ENCODE measurements at regions not wholly inside any gene's neighbourhood (a gene's known extent, or its start where the extent isn't known, plus 50 kb on each side); places are given as distances from the start of the nearest gene placed in this dataset.

DNA sequence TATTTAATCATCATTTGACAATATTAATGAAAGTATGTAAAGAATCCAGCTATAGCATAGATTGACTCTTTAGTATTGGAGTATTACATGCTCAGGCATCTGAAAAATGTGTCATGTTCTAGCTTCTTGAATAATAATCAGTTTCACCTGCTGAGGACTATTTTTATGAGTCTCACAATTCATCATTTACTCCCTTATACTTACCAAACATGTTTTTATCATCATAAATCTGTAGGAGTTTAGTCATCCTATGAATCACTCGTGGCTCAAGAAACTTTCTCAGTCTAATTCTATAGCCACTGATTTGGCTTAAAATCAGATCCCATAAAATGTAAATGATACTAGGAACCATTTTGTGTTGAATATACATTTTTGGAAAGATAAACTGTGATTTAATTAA lies 1616.1 kb downstream of the C4orf33 start:
- Histone ChIP-seq H3K36me3 (ENCODE audit: control insufficient read depth in 4 of 4, insufficient read depth in 4 of 4, low read length in 4 of 4) (no peaks in the 10 kb centered on the region), H3K4me1 (ENCODE audit: control insufficient read depth in 5 of 5, insufficient read depth in 5 of 5, low read length in 5 of 5) (no peaks in the 10 kb centered on the region), H3K4me3 (no peak overlapping the region), H3K27ac (ENCODE audit: low read depth in 1 of 2, low read length in 1 of 2) (no peak overlapping the region), H3K9me3 (ENCODE audit: control insufficient read depth in 4 of 4, insufficient read depth in 3 of 4, low read length in 3 of 4) (no peaks in the 10 kb centered on the region), H3K9ac (ENCODE audit: insufficient read depth in 1 of 2, low read length in 2 of 2) (no peak overlapping the region), H3K27me3 (ENCODE audit: control insufficient read depth in 3 of 3, insufficient read depth in 3 of 3, low read length in 2 of 3) (no peaks in the 10 kb centered on the region)
- 48 to 88% methylated on average over 1 of the region's 1 CpG for WGBS, 2 donors
- ATAC-seq (ENCODE audit: insufficient read depth, low FRiP score) (no peak), DNase-seq (no peak)
- TF ChIP-seq, protein P1, sequence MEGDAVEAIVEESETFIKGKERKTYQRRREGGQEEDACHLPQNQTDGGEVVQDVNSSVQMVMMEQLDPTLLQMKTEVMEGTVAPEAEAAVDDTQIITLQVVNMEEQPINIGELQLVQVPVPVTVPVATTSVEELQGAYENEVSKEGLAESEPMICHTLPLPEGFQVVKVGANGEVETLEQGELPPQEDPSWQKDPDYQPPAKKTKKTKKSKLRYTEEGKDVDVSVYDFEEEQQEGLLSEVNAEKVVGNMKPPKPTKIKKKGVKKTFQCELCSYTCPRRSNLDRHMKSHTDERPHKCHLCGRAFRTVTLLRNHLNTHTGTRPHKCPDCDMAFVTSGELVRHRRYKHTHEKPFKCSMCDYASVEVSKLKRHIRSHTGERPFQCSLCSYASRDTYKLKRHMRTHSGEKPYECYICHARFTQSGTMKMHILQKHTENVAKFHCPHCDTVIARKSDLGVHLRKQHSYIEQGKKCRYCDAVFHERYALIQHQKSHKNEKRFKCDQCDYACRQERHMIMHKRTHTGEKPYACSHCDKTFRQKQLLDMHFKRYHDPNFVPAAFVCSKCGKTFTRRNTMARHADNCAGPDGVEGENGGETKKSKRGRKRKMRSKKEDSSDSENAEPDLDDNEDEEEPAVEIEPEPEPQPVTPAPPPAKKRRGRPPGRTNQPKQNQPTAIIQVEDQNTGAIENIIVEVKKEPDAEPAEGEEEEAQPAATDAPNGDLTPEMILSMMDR (IDR thresholded peaks at IDR 0.05; ENCODE audit: control extremely low read depth, extremely low read depth), result no peak

DNA sequence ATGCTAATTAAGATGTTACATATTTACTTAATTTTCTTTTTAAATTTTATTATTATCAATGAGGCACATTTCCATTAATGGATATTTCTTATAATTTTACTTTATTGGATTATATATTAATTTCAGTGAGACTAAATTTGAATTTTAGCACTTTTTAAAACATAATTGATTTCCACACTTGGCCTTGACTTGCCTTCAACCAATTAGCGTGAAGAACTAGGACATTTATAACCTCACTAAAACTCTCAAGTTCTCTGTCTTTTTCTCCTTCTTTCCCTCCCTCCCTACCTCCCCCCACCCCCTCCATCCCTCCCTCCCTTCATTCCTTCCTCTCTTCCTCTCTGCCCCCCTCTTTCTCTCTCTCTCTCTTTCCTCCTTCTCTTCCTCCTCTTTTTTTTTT lies 1618.1 kb downstream of the C4orf33 start:
- ATAC-seq (ENCODE audit: insufficient read depth, low FRiP score) (no peak), DNase-seq (no peak)
- H3K27me3 ChIP-seq (ENCODE audit: control insufficient read depth in 3 of 3, insufficient read depth in 3 of 3, low read length in 2 of 3), result no peaks in the 10 kb centered on the region
- TF ChIP-seq, protein P1 (IDR thresholded peaks at IDR 0.05; ENCODE audit: control extremely low read depth, extremely low read depth), result no peak
- H3K9ac ChIP-seq (ENCODE audit: insufficient read depth in 1 of 2, low read length in 2 of 2), result no peak overlapping the region
- H3K4me1 ChIP-seq (ENCODE audit: control insufficient read depth in 5 of 5, insufficient read depth in 5 of 5, low read length in 5 of 5), result no peaks in the 10 kb centered on the region
- 48 to 85% methylated on average over 1 of the region's 1 CpG for WGBS, 2 donors
- no peaks in the 10 kb centered on the region for H3K9me3 ChIP-seq (ENCODE audit: control insufficient read depth in 4 of 4, insufficient read depth in 3 of 4, low read length in 3 of 4)
- H3K27ac ChIP-seq (ENCODE audit: low read depth in 1 of 2, low read length in 1 of 2), result no peak overlapping the region
- H3K36me3 ChIP-seq (ENCODE audit: control insufficient read depth in 4 of 4, insufficient read depth in 4 of 4, low read length in 4 of 4), result no peaks in the 10 kb centered on the region
- H3K4me3 ChIP-seq, result no peak overlapping the region

DNA sequence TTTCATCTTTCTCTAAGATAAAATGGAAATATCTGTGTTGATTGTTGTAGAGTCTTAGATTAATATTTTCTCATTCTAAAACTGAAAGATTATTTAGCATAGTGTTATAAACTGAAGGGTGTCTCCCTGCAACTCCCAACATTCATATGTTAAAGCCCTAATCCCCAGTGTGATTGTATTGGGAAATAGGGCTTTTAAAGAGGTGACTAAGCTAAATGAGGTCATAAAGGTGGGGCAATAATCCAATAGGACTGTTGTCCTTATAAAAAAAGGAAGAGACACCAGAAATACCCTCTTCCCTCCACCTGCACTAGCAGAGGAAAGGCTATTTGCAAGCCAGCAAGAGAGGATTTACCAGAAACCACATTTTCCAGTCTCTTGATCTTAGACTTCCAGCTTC lies 1626.4 kb downstream of the C4orf33 start:
- DNase-seq (no peak), ATAC-seq (ENCODE audit: insufficient read depth, low FRiP score) (no peak)
- no peaks in the 10 kb centered on the region for H3K4me1 ChIP-seq (ENCODE audit: control insufficient read depth in 5 of 5, insufficient read depth in 5 of 5, low read length in 5 of 5)
- TF ChIP-seq, protein P1 (IDR thresholded peaks at IDR 0.05; ENCODE audit: control extremely low read depth, extremely low read depth), result no peak
- no peak overlapping the region for H3K27ac ChIP-seq (ENCODE audit: low read depth in 1 of 2, low read length in 1 of 2)
- no peaks in the 10 kb centered on the region for H3K9me3 ChIP-seq (ENCODE audit: control insufficient read depth in 4 of 4, insufficient read depth in 3 of 4, low read length in 3 of 4)
- H3K27me3 ChIP-seq (ENCODE audit: control insufficient read depth in 3 of 3, insufficient read depth in 3 of 3, low read length in 2 of 3), result no peaks in the 10 kb centered on the region
- no peak overlapping the region for H3K9ac ChIP-seq (ENCODE audit: insufficient read depth in 1 of 2, low read length in 2 of 2)
- no peak overlapping the region for H3K4me3 ChIP-seq
- H3K36me3 ChIP-seq (ENCODE audit: control insufficient read depth in 4 of 4, insufficient read depth in 4 of 4, low read length in 4 of 4), result no peaks in the 10 kb centered on the region

DNA sequence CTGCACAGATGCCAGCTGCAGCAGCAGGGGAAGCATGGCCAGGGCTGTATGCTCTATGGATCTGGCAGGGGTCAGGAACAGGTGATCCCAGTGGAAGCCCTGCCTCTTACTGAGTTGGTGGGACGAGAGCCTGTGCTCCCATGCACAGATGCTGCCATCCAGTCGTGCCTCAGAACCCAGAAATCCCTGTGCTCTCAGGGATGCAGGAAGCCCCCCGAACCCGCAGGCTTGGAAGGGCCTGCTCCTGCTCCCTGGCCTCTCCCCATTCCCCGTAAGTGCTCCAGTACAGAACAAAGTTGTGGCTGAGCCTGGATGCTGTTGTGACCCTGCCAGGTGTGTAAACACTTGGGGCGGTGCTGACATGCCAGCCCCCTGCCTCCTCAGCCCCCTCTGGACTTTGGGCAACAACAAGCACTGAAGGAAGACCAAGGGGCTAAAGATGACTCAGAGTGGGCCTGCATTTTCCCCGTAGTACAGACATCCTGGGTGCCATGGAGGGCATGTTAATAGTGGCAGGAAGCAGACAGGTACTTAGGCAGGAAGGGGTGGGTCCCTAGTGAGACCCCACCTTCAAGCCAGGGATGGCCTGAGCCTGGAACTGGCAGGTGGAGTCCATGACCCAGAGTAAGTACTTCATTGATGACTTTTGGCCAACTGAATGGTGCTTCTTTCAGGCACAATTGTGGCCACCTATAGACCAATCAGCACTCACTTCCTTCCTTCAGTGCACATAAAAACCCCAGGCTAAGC lies 1640.7 kb downstream of the C4orf33 start:
- Histone ChIP-seq H3K27ac (ENCODE audit: low read depth in 1 of 2, low read length in 1 of 2) (no peak overlapping the region), H3K9ac (ENCODE audit: insufficient read depth in 1 of 2, low read length in 2 of 2) (no peak overlapping the region), H3K27me3 (ENCODE audit: control insufficient read depth in 3 of 3, insufficient read depth in 3 of 3, low read length in 2 of 3) (no peaks in the 10 kb centered on the region), H3K4me3 (no peak overlapping the region), H3K9me3 (ENCODE audit: control insufficient read depth in 4 of 4, insufficient read depth in 3 of 4, low read length in 3 of 4) (peaks cover 0 to 9% (median 6%) of the 10 kb centered on the region in 4 donors), H3K36me3 (ENCODE audit: control insufficient read depth in 4 of 4, insufficient read depth in 4 of 4, low read length in 4 of 4) (no peaks in the 10 kb centered on the region), H3K4me1 (ENCODE audit: control insufficient read depth in 5 of 5, insufficient read depth in 5 of 5, low read length in 5 of 5) (no peaks in the 10 kb centered on the region)
- TF ChIP-seq, protein P1 (IDR thresholded peaks at IDR 0.05; ENCODE audit: control extremely low read depth, extremely low read depth), result no peak
- DNase-seq (no peak), ATAC-seq (ENCODE audit: insufficient read depth, low FRiP score) (no peak)
- 82 to 84% methylated on average over 7 of the region's 7 CpGs for WGBS, 2 donors

Measured in lung (tissue), 11 donors.